Stimulated activated CD4-positive, alpha-beta T cell treated with anti-CD3 and anti-CD28 coated beads, Interleukin-12 subunit alpha, Interleukin-12 subunit beta, amount 100 ng/mL, for 48 hours (primary cell): ENCODE measurements at regions not wholly inside any gene's neighbourhood (a gene's known extent, or its start where the extent isn't known, plus 50 kb on each side); places are given as distances from the start of the nearest gene placed in this dataset.

Experiments
- DNase-seq, 3 donors: peaks; one replicate each; pipeline ENCODE4 v3.0.0-alpha.2; 2020; ENCODE audit warnings: low read depth in 2 of 3, low spot score in 1 of 3

- DNase-seq = no peak
Observed at GRCh38 chr6:4591218-4591617, 185.0 kb upstream of the CDYL start.

- DNase-seq = no peak
Observed at GRCh38 chr6:4589295-4589694, 186.9 kb upstream of the CDYL start.

GRCh38 chr6:4588581-4588980, 187.6 kb upstream of the CDYL start:
- no peak for DNase-seq

GRCh38 chr6:4588163-4588562, 188.0 kb upstream of the CDYL start:
- DNase-seq = no peak

GRCh38 chr6:4587171-4587570, 189.0 kb upstream of the CDYL start:
- no peak for DNase-seq

- no peak for DNase-seq
Observed at GRCh38 chr6:4586469-4586859, 189.7 kb upstream of the CDYL start.

GRCh38 chr6:4585682-4586468, 190.3 kb upstream of the CDYL start:
- DNase-seq = no peak

- DNase-seq = no peak
Observed at GRCh38 chr6:4584801-4585200, 191.4 kb upstream of the CDYL start.

- DNase-seq = no peak
Observed at GRCh38 chr6:4582506-4583417, 193.4 kb upstream of the CDYL start.

GRCh38 chr6:4581468-4582385, 194.5 kb upstream of the CDYL start:
- no peak for DNase-seq

GRCh38 chr6:4580361-4580760, 195.8 kb upstream of the CDYL start:
- DNase-seq = no peak

GRCh38 chr6:4577406-4577805, 198.8 kb upstream of the CDYL start:
- no peak for DNase-seq

- DNase-seq = no peak
Observed at GRCh38 chr6:4575714-4576113, 200.5 kb upstream of the CDYL start.

GRCh38 chr6:4574007-4574406, 202.2 kb upstream of the CDYL start:
- DNase-seq = no peak

- DNase-seq = no peak
Observed at GRCh38 chr6:4571011-4571410, 205.2 kb upstream of the CDYL start.

- no peak for DNase-seq
Observed at GRCh38 chr6:4568138-4568537, 208.1 kb upstream of the CDYL start.

- no peak for DNase-seq
Observed at GRCh38 chr6:4567141-4567540, 209.1 kb upstream of the CDYL start.

GRCh38 chr6:4565301-4566250, 210.6 kb upstream of the CDYL start:
- no peak for DNase-seq

GRCh38 chr6:4564801-4565271, 211.4 kb upstream of the CDYL start:
- DNase-seq = no peak

- DNase-seq = no peak
Observed at GRCh38 chr6:4563877-4564276, 212.3 kb upstream of the CDYL start.
